BE2C (cell line): ENCODE measurements at regions not wholly inside any gene's neighbourhood (a gene's known extent, or its start where the extent isn't known, plus 50 kb on each side); places are given as distances from the start of the nearest gene placed in this dataset.

Experiments
- DNase-seq: peaks from one replicate; pipeline ENCODE4 v3.0.0-alpha.2; 2020
- H3K27me3 ChIP-seq: fragments of 250-450 bp; sonication (Bioruptor Pico); 2 replicates; pipeline ENCODE4 v1.5.1; 2020; ENCODE audit warnings: mild to moderate bottlenecking
- H3K36me3 ChIP-seq: fragments of 250-450 bp; sonication (Bioruptor Pico); 2 replicates; pipeline ENCODE4 v1.5.1; 2020; ENCODE audit warnings: mild to moderate bottlenecking
- H3K4me1 ChIP-seq: fragments of 250-450 bp; sonication (Bioruptor Pico); 2 replicates; pipeline ENCODE4 v1.5.1; 2020
- H3K4me3 ChIP-seq: 2 replicates; pipeline ENCODE4 v1.5.1; 2011; ENCODE audit warnings: low read depth, low read length
- H3K9me3 ChIP-seq: fragments of 250-450 bp; sonication (Bioruptor Pico); 2 replicates; pipeline ENCODE4 v1.5.1; 2020
- TF ChIP-seq, protein P1 (sequence below): IDR thresholded peaks from 2 replicates; pipeline ENCODE4 v1.5.1; 2012; ENCODE audit warnings: mild to moderate bottlenecking, low read depth, low read length

DNA sequence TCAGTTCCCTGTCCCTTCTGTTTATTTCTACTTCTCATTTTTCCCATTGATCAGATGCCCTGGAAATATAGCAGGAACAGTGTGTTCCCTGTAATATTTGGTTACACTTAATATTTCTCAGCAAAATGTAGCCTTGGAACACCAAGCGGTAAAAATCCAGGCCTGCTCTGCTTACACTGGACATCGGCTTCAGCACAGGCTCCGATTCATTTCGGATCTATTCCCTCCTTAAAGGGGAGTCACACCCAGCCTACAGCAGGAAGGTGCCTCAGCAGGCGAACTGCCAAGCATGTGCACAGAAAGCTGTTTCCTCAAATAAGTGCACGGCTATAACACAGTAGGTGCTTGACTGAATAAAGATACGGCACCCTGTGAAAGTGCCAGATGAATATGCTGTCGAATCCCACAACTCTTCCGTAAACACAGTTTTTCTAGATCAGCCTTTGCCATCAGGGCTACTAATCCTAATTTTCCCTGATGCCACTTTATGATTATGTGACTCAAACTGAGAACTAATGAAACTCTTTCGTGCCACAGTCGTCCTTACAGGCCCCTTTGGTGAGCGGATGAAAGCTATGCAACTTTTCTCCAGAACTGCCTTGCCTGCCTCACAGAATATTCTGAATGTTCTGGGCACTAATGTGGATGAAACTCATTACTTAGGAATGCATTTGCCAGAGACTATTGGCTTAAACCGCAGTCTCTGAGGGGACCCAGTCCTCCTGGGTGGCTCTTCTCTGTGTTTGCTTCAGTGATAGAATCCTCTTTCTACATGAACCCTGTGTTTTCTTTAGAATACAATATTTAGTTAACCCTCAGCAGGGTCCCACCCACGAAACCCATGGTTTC lies 275.5 kb upstream of the RUNX1 start:
- TF ChIP-seq, protein P1, sequence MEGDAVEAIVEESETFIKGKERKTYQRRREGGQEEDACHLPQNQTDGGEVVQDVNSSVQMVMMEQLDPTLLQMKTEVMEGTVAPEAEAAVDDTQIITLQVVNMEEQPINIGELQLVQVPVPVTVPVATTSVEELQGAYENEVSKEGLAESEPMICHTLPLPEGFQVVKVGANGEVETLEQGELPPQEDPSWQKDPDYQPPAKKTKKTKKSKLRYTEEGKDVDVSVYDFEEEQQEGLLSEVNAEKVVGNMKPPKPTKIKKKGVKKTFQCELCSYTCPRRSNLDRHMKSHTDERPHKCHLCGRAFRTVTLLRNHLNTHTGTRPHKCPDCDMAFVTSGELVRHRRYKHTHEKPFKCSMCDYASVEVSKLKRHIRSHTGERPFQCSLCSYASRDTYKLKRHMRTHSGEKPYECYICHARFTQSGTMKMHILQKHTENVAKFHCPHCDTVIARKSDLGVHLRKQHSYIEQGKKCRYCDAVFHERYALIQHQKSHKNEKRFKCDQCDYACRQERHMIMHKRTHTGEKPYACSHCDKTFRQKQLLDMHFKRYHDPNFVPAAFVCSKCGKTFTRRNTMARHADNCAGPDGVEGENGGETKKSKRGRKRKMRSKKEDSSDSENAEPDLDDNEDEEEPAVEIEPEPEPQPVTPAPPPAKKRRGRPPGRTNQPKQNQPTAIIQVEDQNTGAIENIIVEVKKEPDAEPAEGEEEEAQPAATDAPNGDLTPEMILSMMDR = no peak
- no peak for DNase-seq
- Histone ChIP-seq H3K4me3 (no peak overlapping the region), H3K9me3 (no peaks in the 10 kb centered on the region; the same call in 1 of the 2 replicates), H3K36me3 (no peaks in the 10 kb centered on the region), H3K27me3 (no peaks in the 10 kb centered on the region), H3K4me1 (no peaks in the 10 kb centered on the region)

GRCh38 chr21:35323947-35324346 lies 274.8 kb upstream of the RUNX1 start:
- Histone ChIP-seq H3K4me1 (no peaks in the 10 kb centered on the region), H3K4me3 (no peak overlapping the region), H3K9me3 (no peaks in the 10 kb centered on the region; the same call in 1 of the 2 replicates), H3K36me3 (no peaks in the 10 kb centered on the region), H3K27me3 (no peaks in the 10 kb centered on the region)
- DNase-seq = no peak
- TF ChIP-seq, protein P1 = no peak

GRCh38 chr21:35321322-35322200 lies 272.5 kb upstream of the RUNX1 start:
- no peak for DNase-seq
- H3K36me3 ChIP-seq = no peaks in the 10 kb centered on the region
- no peak overlapping the region for H3K4me3 ChIP-seq
- TF ChIP-seq, protein P1 = no peak
- H3K9me3 ChIP-seq = no peaks in the 10 kb centered on the region; the same call in 1 of the 2 replicates
- no peaks in the 10 kb centered on the region for H3K4me1 ChIP-seq
- no peaks in the 10 kb centered on the region for H3K27me3 ChIP-seq

GRCh38 chr21:35319684-35320283 lies 270.7 kb upstream of the RUNX1 start:
- no peaks in the 10 kb centered on the region for H3K27me3 ChIP-seq
- H3K9me3 ChIP-seq = no peaks in the 10 kb centered on the region; the same call in 1 of the 2 replicates
- H3K4me1 ChIP-seq = no peaks in the 10 kb centered on the region
- H3K36me3 ChIP-seq = no peaks in the 10 kb centered on the region
- TF ChIP-seq, protein P1 = no peak
- DNase-seq = no peak
- H3K4me3 ChIP-seq = no peak overlapping the region

GRCh38 chr21:35316933-35317332 lies 267.8 kb upstream of the RUNX1 start:
- Histone ChIP-seq H3K9me3 (no peaks in the 10 kb centered on the region), H3K4me1 (no peaks in the 10 kb centered on the region), H3K36me3 (no peaks in the 10 kb centered on the region), H3K27me3 (no peaks in the 10 kb centered on the region), H3K4me3 (no peak overlapping the region)
- TF ChIP-seq, protein P1 = no peak
- no peak for DNase-seq
